HCT116 (cell line): ENCODE measurements at regions not wholly inside any gene's neighbourhood (a gene's known extent, or its start where the extent isn't known, plus 50 kb on each side); places are given as distances from the start of the nearest gene placed in this dataset.

Source experiments
- ATAC-seq: fragments of 200-7000 bp; cut with Tn5 transposase; 2 replicates; pipeline ENCODE4 v1.9.1; 2020; ENCODE audit warnings: mild to moderate bottlenecking, moderate library complexity
- BruUV-seq: library from RNA; stranded (reverse); fragments of 400-500 nt; replicated peaks from 2 replicates; lab custom pipeline; 2021; lab: Mats Ljungman, UMichigan
- CTCF ChIA-PET: fragments of 300-600 bp; sonication (Branson Sonifier 250); formaldehyde crosslinking; loops from one replicate; lab custom pipeline; 2021; ENCODE audit warnings: antibody characterized with exemption; lab: Charles Lee
- POLR2A ChIA-PET: fragments of 300-600, 350-600 bp; sonication (Branson Sonifier 250); formaldehyde crosslinking; loops from one replicate; lab custom pipeline; 2021; ENCODE audit warnings: antibody characterized with exemption; lab: Charles Lee
- RAD21 ChIA-PET, 2 experiments: fragments of 300-600 bp; sonication (Branson Sonifier 250); formaldehyde crosslinking; loops; one replicate each; lab custom pipeline; 2023; ENCODE audit warnings: low total read pairs in 2 of 2; ENCODE audit not compliant: uncharacterized antibody in 2 of 2, unreplicated experiment in 2 of 2, low non-redundant PET in 1 of 2; lab: Charles Lee
- DNase-seq: peaks from one replicate; pipeline ENCODE4 v3.0.0-alpha.2; 2010; ENCODE audit warnings: low read depth, low spot score
- H2AFZ ChIP-seq: fragments of 200-600 bp; shearing (Covaris generic), sonication (generic); 2 replicates; pipeline ENCODE4 v1.6.1; 2017; ENCODE audit warnings: low read depth, mixed run types, mixed read lengths, antibody characterized with exemption, low read length; ENCODE audit not compliant: poor library complexity, severe bottlenecking
- H3K27ac ChIP-seq: 2 replicates; pipeline ENCODE4 v1.5.1; 2012; ENCODE audit warnings: low read depth, low read length
- H3K27me3 ChIP-seq: fragments of 200-600 bp; sonication (generic); 2 replicates; pipeline ENCODE4 v1.6.1; 2016; ENCODE audit warnings: mixed run types, low read length, mixed read lengths; ENCODE audit not compliant: insufficient read depth
- H3K36me3 ChIP-seq, 2 experiments: fragments of 200-500 bp in 1 of 2; fragments of 200-600 bp in 1 of 2; sonication (Bioruptor generic) in 1 of 2; sonication (generic) in 1 of 2; 2 replicates each; pipeline versions ENCODE4 v1.5.1 to v1.6.1; 2014 to 2016; ENCODE audit warnings: low read length in 2 of 2, inconsistent platforms in 1 of 2, mixed read lengths in 1 of 2, mixed run types in 1 of 2; ENCODE audit not compliant: insufficient read depth in 2 of 2, control insufficient read depth in 1 of 2
- H3K4me1 ChIP-seq, 2 experiments: fragments of 200-600 bp in 1 of 2; sonication (generic) in 1 of 2; 2 replicates each; pipeline versions ENCODE4 v1.5.1 to v1.6.1; 2012 to 2017; ENCODE audit warnings: low read length in 2 of 2, inconsistent platforms in 1 of 2, mild to moderate bottlenecking in 1 of 2, mixed read lengths in 1 of 2, mixed run types in 1 of 2, moderate library complexity in 1 of 2; ENCODE audit not compliant: insufficient read depth in 2 of 2, control insufficient read depth in 1 of 2
- H3K4me2 ChIP-seq: fragments of 200-600 bp; sonication (generic); 2 replicates; pipeline ENCODE4 v1.6.1; 2017; ENCODE audit warnings: mixed run types, low read length, mixed read lengths
- H3K4me3 ChIP-seq, 2 experiments: fragments of 200-600 bp in 1 of 2; sonication (generic) in 1 of 2; replicated peaks in 1 of 2; 2 replicates each; pipeline ENCODE4 v1.5.1; 2011 to 2016; ENCODE audit warnings: low read length in 2 of 2, control low read depth in 1 of 2, low read depth in 1 of 2, mild to moderate bottlenecking in 1 of 2, mixed read lengths in 1 of 2, mixed run types in 1 of 2
- H3K79me2 ChIP-seq: fragments of 200-600 bp; sonication (generic); 2 replicates; pipeline ENCODE4 v1.6.1; 2017; ENCODE audit warnings: mild to moderate bottlenecking, mixed run types, low read length, moderate library complexity, mixed read lengths; ENCODE audit not compliant: insufficient read depth
- H3K9ac ChIP-seq: fragments of 200-600 bp; sonication (generic); 2 replicates; pipeline ENCODE4 v1.6.1; 2016; ENCODE audit warnings: low read length, mixed read lengths
- H3K9me2 ChIP-seq: fragments of 200-600 bp; sonication (generic), shearing (Covaris generic); 2 replicates; pipeline ENCODE4 v1.6.1; 2017; ENCODE audit warnings: mixed run types, mild to moderate bottlenecking, moderate library complexity; ENCODE audit not compliant: insufficient read depth
- H3K9me3 ChIP-seq, 2 experiments: fragments of 200-500 bp in 1 of 2; fragments of 200-600 bp in 1 of 2; sonication (Bioruptor generic) in 1 of 2; sonication (generic) in 1 of 2; 2 replicates each; pipeline ENCODE4 v1.6.1; 2014 to 2017; ENCODE audit warnings: low read length in 2 of 2, mixed read lengths in 2 of 2, inconsistent platforms in 1 of 2, low read depth in 1 of 2, mild to moderate bottlenecking in 1 of 2, mixed run types in 1 of 2, moderate library complexity in 1 of 2; ENCODE audit not compliant: control insufficient read depth in 1 of 2, insufficient read depth in 1 of 2
- H4K20me1 ChIP-seq: fragments of 200-600 bp; sonication (generic), shearing (Covaris generic); 2 replicates; pipeline ENCODE4 v1.6.1; 2017; ENCODE audit warnings: mixed run types, mild to moderate bottlenecking, moderate library complexity; ENCODE audit not compliant: insufficient read depth
- CBX3 ChIP-seq: IDR thresholded peaks from 2 replicates; pipeline ENCODE4 v1.6.1; 2012; ENCODE audit warnings: low read depth
- CEBPB ChIP-seq: IDR thresholded peaks from 2 replicates; pipeline ENCODE4 v1.6.1; 2012; ENCODE audit warnings: low read depth
- CTCF ChIP-seq, 3 experiments: fragments of 200-600 bp in 1 of 3; sonication (generic) in 1 of 3; IDR thresholded peaks in 2 of 3; conservative IDR thresholded peaks in 1 of 3; 2 replicates each; pipeline ENCODE4 v1.5.1; 2012 to 2017; ENCODE audit warnings: low read depth in 2 of 3, low read length in 2 of 3, antibody characterized with exemption in 1 of 3, borderline replicate concordance in 1 of 3, control low read depth in 1 of 3, mild to moderate bottlenecking in 1 of 3, mixed read lengths in 1 of 3, mixed run types in 1 of 3, moderate library complexity in 1 of 3; ENCODE audit not compliant: insufficient read depth in 1 of 3
- EGR1 ChIP-seq: IDR thresholded peaks from 2 replicates; pipeline ENCODE4 v1.6.1; 2012; ENCODE audit warnings: low read depth
- ELF1 ChIP-seq: IDR thresholded peaks from 2 replicates; pipeline ENCODE4 v1.6.1; 2012; ENCODE audit warnings: low read depth, borderline replicate concordance
- EZH2 ChIP-seq: fragments of 200-600 bp; sonication (generic); IDR thresholded peaks from 2 replicates; pipeline ENCODE4 v1.6.1; 2017; ENCODE audit warnings: antibody characterized with exemption, mixed run types
- EZH2phosphoT487 ChIP-seq: fragments of 200-600 bp; IDR thresholded peaks from 2 replicates; pipeline ENCODE4 v1.6.1; 2018; ENCODE audit warnings: antibody characterized with exemption, borderline replicate concordance
- FOSL1 ChIP-seq: IDR thresholded peaks from 2 replicates; pipeline ENCODE4 v1.6.1; 2012; ENCODE audit warnings: low read depth
- JUND ChIP-seq: IDR thresholded peaks from 2 replicates; pipeline ENCODE4 v1.6.1; 2012
- POLR2AphosphoS5 ChIP-seq: IDR thresholded peaks from 2 replicates; pipeline ENCODE4 v1.6.1; 2011; ENCODE audit warnings: mild to moderate bottlenecking, low read depth, low read length, moderate library complexity
- RAD21 ChIP-seq: IDR thresholded peaks from 2 replicates; pipeline ENCODE4 v1.6.1; 2012; ENCODE audit warnings: low read depth, mild to moderate bottlenecking
- SP1 ChIP-seq: IDR thresholded peaks from 2 replicates; pipeline ENCODE4 v1.6.1; 2012; ENCODE audit warnings: low read depth
- SRF ChIP-seq: IDR thresholded peaks from 2 replicates; pipeline ENCODE4 v1.6.1; 2012; ENCODE audit warnings: low read depth
- ZBTB33 ChIP-seq: IDR thresholded peaks from 2 replicates; pipeline ENCODE4 v1.6.1; 2011; ENCODE audit warnings: mild to moderate bottlenecking, low read length, moderate library complexity; ENCODE audit not compliant: insufficient replicate concordance; ENCODE audit errors: extremely low read depth
- ZFX ChIP-seq: fragments of 450-650 bp; IDR thresholded peaks from 2 replicates; pipeline ENCODE4 v1.6.1; 2017
- intact Hi-C: fragments of 100-400 bp; cut with micrococcal nuclease; formaldehyde crosslinking; loops from 2 replicates; pipeline ENCODE4 v1.10.0; 2022
- TF ChIP-seq, protein P1 (sequence below): IDR thresholded peaks from 2 replicates; pipeline ENCODE4 v1.6.1; 2012
- TF ChIP-seq, protein P2 (sequence below): IDR thresholded peaks from 2 replicates; pipeline ENCODE4 v1.6.1; 2012; ENCODE audit warnings: low read depth

GRCh38 chr3:189519458-189519857, 111.7 kb upstream of the TP63 start (continued):
- TF ChIP-seq ELF1: no peak
- TF ChIP-seq ZBTB33: no peak

DNA sequence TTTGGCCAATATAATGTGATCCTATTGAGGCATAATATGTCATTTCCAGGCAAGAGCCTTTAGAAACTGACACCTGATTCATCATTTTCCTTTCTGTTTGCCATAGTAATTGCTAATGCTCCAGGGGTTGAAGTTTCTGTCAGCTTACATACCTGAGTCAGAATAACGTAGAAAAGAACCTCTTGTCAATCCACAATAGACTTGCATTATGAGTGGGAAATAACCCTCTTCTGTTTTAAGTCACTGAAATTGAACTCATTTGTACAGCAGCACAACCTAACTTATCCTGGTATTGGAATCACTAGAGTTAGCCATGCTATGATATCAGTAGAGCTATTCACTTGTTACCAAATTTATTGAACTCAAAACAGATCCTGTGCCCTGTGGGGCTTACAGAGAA, 101.7 kb upstream of the TP63 start:
- H3K4me2 ChIP-seq: no peak overlapping the region
- H3K27ac ChIP-seq: no peak overlapping the region
- no peaks in the 10 kb centered on the region for H3K36me3 ChIP-seq
- no peak for ATAC-seq
- H3K9ac ChIP-seq: no peak overlapping the region
- no peaks in the 10 kb centered on the region for H3K27me3 ChIP-seq
- ChIA-PET POLR2A (no interaction called here), CTCF (no interaction called here), RAD21 (no interaction called here)
- no peak for DNase-seq
- H3K4me1 ChIP-seq: peaks cover 12 to 16% of the 10 kb centered on the region in 2 experiments
- no peaks in the 10 kb centered on the region for H4K20me1 ChIP-seq
- no peak overlapping the region for H2AFZ ChIP-seq
- no peak overlapping the region for H3K4me3 ChIP-seq
- no peaks in the 10 kb centered on the region for H3K9me2 ChIP-seq
- intact Hi-C loops: no loop called here
- no peaks in the 10 kb centered on the region for H3K9me3 ChIP-seq
- no peaks in the 10 kb centered on the region for H3K79me2 ChIP-seq
- no TSS peak for BruUV-seq
- TF ChIP-seq, protein P1, sequence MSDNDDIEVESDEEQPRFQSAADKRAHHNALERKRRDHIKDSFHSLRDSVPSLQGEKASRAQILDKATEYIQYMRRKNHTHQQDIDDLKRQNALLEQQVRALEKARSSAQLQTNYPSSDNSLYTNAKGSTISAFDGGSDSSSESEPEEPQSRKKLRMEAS: no peak
- TF ChIP-seq CBX3: no peak
- TF ChIP-seq ZFX: no peak
- TF ChIP-seq, protein P2, sequence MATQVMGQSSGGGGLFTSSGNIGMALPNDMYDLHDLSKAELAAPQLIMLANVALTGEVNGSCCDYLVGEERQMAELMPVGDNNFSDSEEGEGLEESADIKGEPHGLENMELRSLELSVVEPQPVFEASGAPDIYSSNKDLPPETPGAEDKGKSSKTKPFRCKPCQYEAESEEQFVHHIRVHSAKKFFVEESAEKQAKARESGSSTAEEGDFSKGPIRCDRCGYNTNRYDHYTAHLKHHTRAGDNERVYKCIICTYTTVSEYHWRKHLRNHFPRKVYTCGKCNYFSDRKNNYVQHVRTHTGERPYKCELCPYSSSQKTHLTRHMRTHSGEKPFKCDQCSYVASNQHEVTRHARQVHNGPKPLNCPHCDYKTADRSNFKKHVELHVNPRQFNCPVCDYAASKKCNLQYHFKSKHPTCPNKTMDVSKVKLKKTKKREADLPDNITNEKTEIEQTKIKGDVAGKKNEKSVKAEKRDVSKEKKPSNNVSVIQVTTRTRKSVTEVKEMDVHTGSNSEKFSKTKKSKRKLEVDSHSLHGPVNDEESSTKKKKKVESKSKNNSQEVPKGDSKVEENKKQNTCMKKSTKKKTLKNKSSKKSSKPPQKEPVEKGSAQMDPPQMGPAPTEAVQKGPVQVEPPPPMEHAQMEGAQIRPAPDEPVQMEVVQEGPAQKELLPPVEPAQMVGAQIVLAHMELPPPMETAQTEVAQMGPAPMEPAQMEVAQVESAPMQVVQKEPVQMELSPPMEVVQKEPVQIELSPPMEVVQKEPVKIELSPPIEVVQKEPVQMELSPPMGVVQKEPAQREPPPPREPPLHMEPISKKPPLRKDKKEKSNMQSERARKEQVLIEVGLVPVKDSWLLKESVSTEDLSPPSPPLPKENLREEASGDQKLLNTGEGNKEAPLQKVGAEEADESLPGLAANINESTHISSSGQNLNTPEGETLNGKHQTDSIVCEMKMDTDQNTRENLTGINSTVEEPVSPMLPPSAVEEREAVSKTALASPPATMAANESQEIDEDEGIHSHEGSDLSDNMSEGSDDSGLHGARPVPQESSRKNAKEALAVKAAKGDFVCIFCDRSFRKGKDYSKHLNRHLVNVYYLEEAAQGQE: no peak
- TF ChIP-seq ELF1: no peak
- TF ChIP-seq JUND: no peak
- no peak for TF ChIP-seq SP1
- TF ChIP-seq RAD21: no peak
- no peak for TF ChIP-seq SRF
- TF ChIP-seq POLR2AphosphoS5: no peak
- TF ChIP-seq EGR1: no peak
- no peak for TF ChIP-seq EZH2phosphoT487
- no peak for TF ChIP-seq CEBPB
- no peak for TF ChIP-seq CTCF (IDR thresholded peaks at IDR 0.05 in 2 of 3, conservative IDR thresholded peaks at IDR 0.05 in 1 of 3; ENCODE audit: borderline replicate concordance in 1 of 3, insufficient read depth in 1 of 3, low read depth in 2 of 3, low read length in 2 of 3)
- TF ChIP-seq FOSL1: no peak
- no peak for TF ChIP-seq ZBTB33
- no peak for TF ChIP-seq EZH2
